ENCODE measurements at regions not wholly inside any gene's neighbourhood (a gene's known extent, or its start where the extent isn't known, plus 50 kb on each side); places are given as distances from the start of the nearest gene placed in this dataset.

- H3K18ac ChIP-seq (ENCODE audit: low read length): no peak overlapping the region
- H2BK120ac ChIP-seq (ENCODE audit: low read depth, low read length): no peak overlapping the region
- H3K9ac ChIP-seq (ENCODE audit: low read length): no peak overlapping the region
- H3K79me1 ChIP-seq (ENCODE audit: low read length): no peaks in the 10 kb centered on the region
- H2BK5ac ChIP-seq (ENCODE audit: low read length): no peak overlapping the region
- no peak overlapping the region for H3K4me3 ChIP-seq (ENCODE audit: low read length)
- no peak overlapping the region for H4K8ac ChIP-seq (ENCODE audit: low read depth, low read length)
- no peak overlapping the region for H3K4me2 ChIP-seq (ENCODE audit: low read length)
- H3K4me1 ChIP-seq (ENCODE audit: control insufficient read depth, low read depth, low read length): no peaks in the 10 kb centered on the region
- H3K79me2 ChIP-seq (ENCODE audit: control insufficient read depth, insufficient read depth, low read length): no peaks in the 10 kb centered on the region
- no peaks in the 10 kb centered on the region for H3K27me3 ChIP-seq (ENCODE audit: insufficient read depth, low read length, poor library complexity)
- H4K5ac ChIP-seq (ENCODE audit: low read length): no peak overlapping the region
- no peak overlapping the region for H3K56ac ChIP-seq (ENCODE audit: low read length)
- no CpG with 5 or more reads among the region's 2 CpGs for WGBS (ENCODE audit: extremely low coverage, insufficient coverage, low lambda C conversion rate)
- H3K4ac ChIP-seq (ENCODE audit: low read depth, low read length): no peak overlapping the region
- DNase-seq: no peak
- H3K23ac ChIP-seq (ENCODE audit: low read length): no peak overlapping the region
- no peak overlapping the region for H2BK15ac ChIP-seq (replicated peaks; ENCODE audit: low read depth)
- H2AK5ac ChIP-seq (ENCODE audit: low read length): no peak overlapping the region
- H3K27ac ChIP-seq (ENCODE audit: low read depth, low read length): no peak overlapping the region
- H3K36me3 ChIP-seq (ENCODE audit: control insufficient read depth, insufficient read depth, low read length): no peaks in the 10 kb centered on the region
These were observed 466.1 kb downstream of the C4orf33 start for GRCh38 chr4:129561886-129562671.

- Histone ChIP-seq H3K23ac (ENCODE audit: low read length) (no peak overlapping the region), H3K4me2 (ENCODE audit: low read length) (no peak overlapping the region), H3K56ac (ENCODE audit: low read length) (no peak overlapping the region), H2BK5ac (ENCODE audit: low read length) (no peak overlapping the region), H4K5ac (ENCODE audit: low read length) (no peak overlapping the region), H2BK120ac (ENCODE audit: low read depth, low read length) (no peak overlapping the region), H3K4me1 (ENCODE audit: control insufficient read depth, low read depth, low read length) (no peaks in the 10 kb centered on the region), H3K9ac (ENCODE audit: low read length) (no peak overlapping the region), H3K18ac (ENCODE audit: low read length) (no peak overlapping the region), H4K8ac (ENCODE audit: low read depth, low read length) (no peak overlapping the region), H2BK15ac (replicated peaks; ENCODE audit: low read depth) (no peak overlapping the region), H2AK5ac (ENCODE audit: low read length) (no peak overlapping the region), H3K36me3 (ENCODE audit: control insufficient read depth, insufficient read depth, low read length) (no peaks in the 10 kb centered on the region), H3K79me2 (ENCODE audit: control insufficient read depth, insufficient read depth, low read length) (no peaks in the 10 kb centered on the region), H3K4ac (ENCODE audit: low read depth, low read length) (no peak overlapping the region), H3K79me1 (ENCODE audit: low read length) (no peaks in the 10 kb centered on the region), H3K27me3 (ENCODE audit: insufficient read depth, low read length, poor library complexity) (no peaks in the 10 kb centered on the region), H3K4me3 (ENCODE audit: low read length) (no peak overlapping the region), H3K27ac (ENCODE audit: low read depth, low read length) (no peak overlapping the region)
- no peak for DNase-seq
- no CpG with 5 or more reads among the region's 2 CpGs for WGBS (ENCODE audit: extremely low coverage, insufficient coverage, low lambda C conversion rate)
These were observed 469.3 kb downstream of the C4orf33 start for GRCh38 chr4:129565214-129565613.

- no peak overlapping the region for H2BK5ac ChIP-seq (ENCODE audit: low read length)
- H3K9ac ChIP-seq (ENCODE audit: low read length): no peak overlapping the region
- no peaks in the 10 kb centered on the region for H3K79me2 ChIP-seq (ENCODE audit: control insufficient read depth, insufficient read depth, low read length)
- no peak overlapping the region for H3K27ac ChIP-seq (ENCODE audit: low read depth, low read length)
- H2AK5ac ChIP-seq (ENCODE audit: low read length): no peak overlapping the region
- H3K4me1 ChIP-seq (ENCODE audit: control insufficient read depth, low read depth, low read length): no peaks in the 10 kb centered on the region
- no peak overlapping the region for H2BK120ac ChIP-seq (ENCODE audit: low read depth, low read length)
- H3K4ac ChIP-seq (ENCODE audit: low read depth, low read length): no peak overlapping the region
- no peak overlapping the region for H3K18ac ChIP-seq (ENCODE audit: low read length)
- no peaks in the 10 kb centered on the region for H3K27me3 ChIP-seq (ENCODE audit: insufficient read depth, low read length, poor library complexity)
- H3K36me3 ChIP-seq (ENCODE audit: control insufficient read depth, insufficient read depth, low read length): no peaks in the 10 kb centered on the region
- H3K79me1 ChIP-seq (ENCODE audit: low read length): no peaks in the 10 kb centered on the region
- H3K4me3 ChIP-seq (ENCODE audit: low read length): no peak overlapping the region
- no peak overlapping the region for H3K4me2 ChIP-seq (ENCODE audit: low read length)
- no peak overlapping the region for H4K5ac ChIP-seq (ENCODE audit: low read length)
- H2BK15ac ChIP-seq (replicated peaks; ENCODE audit: low read depth): no peak overlapping the region
- H3K23ac ChIP-seq (ENCODE audit: low read length): no peak overlapping the region
- no peak overlapping the region for H3K56ac ChIP-seq (ENCODE audit: low read length)
- H4K8ac ChIP-seq (ENCODE audit: low read depth, low read length): no peak overlapping the region
- no peak for DNase-seq
These were observed 474.4 kb downstream of the C4orf33 start for GRCh38 chr4:129570326-129570725.

GRCh38 chr4:129578336-129578735, 482.4 kb downstream of the C4orf33 start:
- no CpG with 5 or more reads among the region's 6 CpGs for WGBS (ENCODE audit: extremely low coverage, insufficient coverage, low lambda C conversion rate)
- Histone ChIP-seq H3K18ac (ENCODE audit: low read length) (no peak overlapping the region), H3K4ac (ENCODE audit: low read depth, low read length) (no peak overlapping the region), H2AK5ac (ENCODE audit: low read length) (no peak overlapping the region), H4K5ac (ENCODE audit: low read length) (no peak overlapping the region), H2BK5ac (ENCODE audit: low read length) (no peak overlapping the region), H3K4me1 (ENCODE audit: control insufficient read depth, low read depth, low read length) (no peaks in the 10 kb centered on the region), H3K4me3 (ENCODE audit: low read length) (no peak overlapping the region), H4K8ac (ENCODE audit: low read depth, low read length) (no peak overlapping the region), H3K9ac (ENCODE audit: low read length) (no peak overlapping the region), H3K56ac (ENCODE audit: low read length) (no peak overlapping the region), H2BK120ac (ENCODE audit: low read depth, low read length) (no peak overlapping the region), H3K23ac (ENCODE audit: low read length) (no peak overlapping the region), H3K27ac (ENCODE audit: low read depth, low read length) (no peak overlapping the region), H3K4me2 (ENCODE audit: low read length) (no peak overlapping the region), H3K27me3 (ENCODE audit: insufficient read depth, low read length, poor library complexity) (no peaks in the 10 kb centered on the region), H3K79me2 (ENCODE audit: control insufficient read depth, insufficient read depth, low read length) (no peaks in the 10 kb centered on the region), H3K36me3 (ENCODE audit: control insufficient read depth, insufficient read depth, low read length) (no peaks in the 10 kb centered on the region), H3K79me1 (ENCODE audit: low read length) (no peaks in the 10 kb centered on the region), H2BK15ac (replicated peaks; ENCODE audit: low read depth) (no peak overlapping the region)
- no peak for DNase-seq

- Histone ChIP-seq H3K4me1 (ENCODE audit: control insufficient read depth, low read depth, low read length) (no peaks in the 10 kb centered on the region), H3K23ac (ENCODE audit: low read length) (no peak overlapping the region), H2AK5ac (ENCODE audit: low read length) (no peak overlapping the region), H4K8ac (ENCODE audit: low read depth, low read length) (no peak overlapping the region), H3K4me3 (ENCODE audit: low read length) (no peak overlapping the region), H3K4ac (ENCODE audit: low read depth, low read length) (no peak overlapping the region), H3K79me1 (ENCODE audit: low read length) (no peaks in the 10 kb centered on the region), H2BK15ac (replicated peaks; ENCODE audit: low read depth) (no peak overlapping the region), H3K27me3 (ENCODE audit: insufficient read depth, low read length, poor library complexity) (no peaks in the 10 kb centered on the region), H3K27ac (ENCODE audit: low read depth, low read length) (no peak overlapping the region), H3K36me3 (ENCODE audit: control insufficient read depth, insufficient read depth, low read length) (no peaks in the 10 kb centered on the region), H3K4me2 (ENCODE audit: low read length) (no peak overlapping the region), H2BK120ac (ENCODE audit: low read depth, low read length) (no peak overlapping the region), H2BK5ac (ENCODE audit: low read length) (no peak overlapping the region), H3K9ac (ENCODE audit: low read length) (no peak overlapping the region), H4K5ac (ENCODE audit: low read length) (no peak overlapping the region), H3K18ac (ENCODE audit: low read length) (no peak overlapping the region), H3K79me2 (ENCODE audit: control insufficient read depth, insufficient read depth, low read length) (no peaks in the 10 kb centered on the region), H3K56ac (ENCODE audit: low read length) (no peak overlapping the region)
- no CpG with 5 or more reads among the region's 1 CpG for WGBS (ENCODE audit: extremely low coverage, insufficient coverage, low lambda C conversion rate)
- no peak for DNase-seq
These were observed 485.4 kb downstream of the C4orf33 start for GRCh38 chr4:129581305-129581704.

- Histone ChIP-seq H3K27me3 (ENCODE audit: insufficient read depth, low read length, poor library complexity) (no peaks in the 10 kb centered on the region), H3K23ac (ENCODE audit: low read length) (no peak overlapping the region), H3K56ac (ENCODE audit: low read length) (no peak overlapping the region), H3K4me2 (ENCODE audit: low read length) (no peak overlapping the region), H2BK15ac (replicated peaks; ENCODE audit: low read depth) (no peak overlapping the region), H4K5ac (ENCODE audit: low read length) (no peak overlapping the region), H3K36me3 (ENCODE audit: control insufficient read depth, insufficient read depth, low read length) (no peaks in the 10 kb centered on the region), H2BK120ac (ENCODE audit: low read depth, low read length) (no peak overlapping the region), H3K18ac (ENCODE audit: low read length) (no peak overlapping the region), H3K4me1 (ENCODE audit: control insufficient read depth, low read depth, low read length) (no peaks in the 10 kb centered on the region), H3K9ac (ENCODE audit: low read length) (no peak overlapping the region), H3K79me2 (ENCODE audit: control insufficient read depth, insufficient read depth, low read length) (no peaks in the 10 kb centered on the region), H3K79me1 (ENCODE audit: low read length) (no peaks in the 10 kb centered on the region), H3K4ac (ENCODE audit: low read depth, low read length) (no peak overlapping the region), H3K4me3 (ENCODE audit: low read length) (no peak overlapping the region), H4K8ac (ENCODE audit: low read depth, low read length) (no peak overlapping the region), H3K27ac (ENCODE audit: low read depth, low read length) (no peak overlapping the region), H2AK5ac (ENCODE audit: low read length) (no peak overlapping the region), H2BK5ac (ENCODE audit: low read length) (no peak overlapping the region)
- peak; percentile 52 for DNase-seq
- WGBS (ENCODE audit: extremely low coverage, insufficient coverage, low lambda C conversion rate): no CpG with 5 or more reads among the region's 2 CpGs
These were observed 487.9 kb downstream of the C4orf33 start for GRCh38 chr4:129583868-129584267.
